HG03565 (cell line): ENCODE measurements at regions not wholly inside any gene's neighbourhood (a gene's known extent, or its start where the extent isn't known, plus 50 kb on each side); places are given as distances from the start of the nearest gene placed in this dataset.
A peak's percentile ranks its signal among the peaks of the same experiment; 100 is the strongest.

Experiments used
- ATAC-seq: cut with Tn5 transposase; IDR thresholded peaks from one replicate; pipeline ENCODE4 v1.9.1; 2021; ENCODE audit warnings: mild to moderate bottlenecking, moderate library complexity; ENCODE audit not compliant: unreplicated experiment

DNA sequence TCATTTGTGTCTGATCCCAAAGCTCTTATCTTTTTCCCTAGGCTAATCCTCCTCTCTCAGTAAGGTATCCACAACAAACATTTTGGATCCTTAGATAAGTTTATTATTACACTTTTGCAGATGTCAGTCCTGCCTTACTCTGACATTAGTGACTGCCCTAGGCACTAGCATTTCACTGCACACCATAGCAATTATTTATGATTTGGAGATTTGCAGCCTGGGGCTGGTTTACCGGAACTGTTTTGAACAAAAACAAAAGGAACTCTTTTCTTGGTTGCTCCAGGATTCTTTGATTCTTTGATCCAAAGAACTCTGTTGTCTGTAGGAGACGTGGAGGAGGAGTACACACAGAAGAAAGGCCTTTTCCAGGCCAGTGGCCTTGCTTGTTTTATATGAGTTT, 80.4 kb downstream of the EDNRB start:
- no peak for ATAC-seq

DNA sequence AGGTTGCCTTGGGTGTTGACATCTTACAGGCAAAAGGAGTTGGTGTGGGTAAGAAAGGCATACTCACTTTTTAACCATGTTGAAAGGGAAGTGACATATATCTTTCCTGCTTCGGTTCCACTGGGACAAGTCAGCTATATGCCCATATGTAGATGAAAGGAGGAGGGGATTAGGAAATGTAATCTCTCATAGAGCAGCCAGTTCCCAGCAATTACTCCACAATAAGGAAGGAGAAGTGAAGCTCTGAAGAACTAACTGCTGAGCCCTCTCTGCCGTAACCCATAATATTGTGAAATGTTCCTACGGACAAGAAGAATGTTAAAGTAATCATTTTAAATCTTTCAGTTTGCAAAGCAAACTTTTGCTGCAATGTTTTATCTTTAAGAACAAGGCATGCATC, 82.2 kb downstream of the EDNRB start:
- no peak for ATAC-seq

DNA sequence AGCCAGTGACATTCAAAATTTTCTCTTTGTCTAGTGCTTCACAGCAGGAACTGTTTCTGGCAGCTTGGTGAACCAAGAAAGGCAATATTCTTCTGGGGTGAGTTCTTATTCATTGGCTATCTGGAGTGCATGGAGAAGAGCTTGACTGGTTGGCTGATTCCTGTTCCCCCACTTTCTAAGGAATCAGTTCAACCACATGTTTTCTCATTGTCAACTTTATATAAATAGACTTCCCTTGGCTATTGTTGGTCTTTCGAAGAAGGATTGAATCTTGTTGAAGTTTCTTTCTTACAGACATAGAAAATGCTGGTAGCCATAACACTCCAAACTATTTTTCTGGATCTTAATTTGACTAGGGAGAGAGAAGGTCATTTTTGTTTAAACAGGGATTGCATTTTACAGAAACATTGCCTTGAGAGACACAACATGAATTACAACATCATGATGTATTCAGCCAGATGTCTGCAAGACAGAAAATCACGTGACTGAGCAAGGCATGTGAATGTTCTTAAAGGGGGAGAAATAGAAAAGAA, 85.2 kb downstream of the EDNRB start:
- no peak for ATAC-seq

DNA sequence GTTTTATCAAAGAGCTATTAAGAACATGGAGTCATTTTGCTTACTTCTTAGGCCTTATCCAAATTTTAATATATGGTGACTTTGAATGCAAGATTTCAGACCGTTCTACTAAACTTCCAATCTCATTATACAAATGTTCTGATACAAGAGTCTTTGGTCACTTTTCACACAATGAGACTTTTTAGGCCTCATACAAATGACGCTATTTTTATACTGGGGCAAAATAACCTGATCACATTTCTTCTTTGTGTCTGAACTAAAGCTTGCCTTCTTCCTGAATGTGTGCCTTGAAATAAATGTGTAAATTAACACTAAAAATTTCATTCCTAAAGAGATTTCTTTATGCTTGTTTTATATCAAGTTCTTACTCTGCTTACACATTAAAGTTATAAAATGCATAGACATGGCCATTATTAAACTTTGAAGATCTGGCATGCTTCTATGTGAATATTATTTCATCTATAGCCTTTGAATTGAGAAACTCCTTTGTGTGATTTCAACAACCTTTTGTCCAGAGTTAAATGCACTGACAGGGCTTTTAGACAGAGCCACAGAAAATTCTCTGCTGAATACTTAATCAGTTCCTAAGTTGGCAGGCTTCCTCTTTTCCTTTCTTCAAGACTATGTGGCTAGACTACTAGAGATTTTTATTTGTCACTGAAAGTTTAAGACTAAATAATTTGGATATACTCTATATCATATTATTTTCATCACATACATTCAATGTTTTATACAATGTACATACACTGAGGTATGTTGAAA, 86.1 kb downstream of the EDNRB start:
- ATAC-seq, result no peak

DNA sequence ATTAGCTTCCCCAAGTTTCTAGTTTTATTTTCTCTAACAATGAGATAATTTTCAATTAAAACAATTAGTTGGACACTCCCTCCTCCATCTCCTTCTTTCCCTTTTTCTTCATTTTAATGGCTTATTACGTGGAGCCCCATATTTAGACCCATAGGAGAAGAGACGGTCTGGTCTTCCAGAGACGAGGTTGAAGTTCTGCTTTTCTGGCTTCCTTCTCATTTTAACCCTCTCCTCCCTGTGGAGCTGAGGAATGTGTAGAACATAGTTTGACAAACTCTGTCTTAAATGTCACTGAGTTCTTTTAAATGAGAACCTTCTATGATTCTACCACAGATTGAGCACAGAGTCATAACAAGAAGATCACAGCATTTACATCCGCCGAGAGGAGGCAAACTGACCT, 86.8 kb downstream of the EDNRB start:
- ATAC-seq, result no peak

DNA sequence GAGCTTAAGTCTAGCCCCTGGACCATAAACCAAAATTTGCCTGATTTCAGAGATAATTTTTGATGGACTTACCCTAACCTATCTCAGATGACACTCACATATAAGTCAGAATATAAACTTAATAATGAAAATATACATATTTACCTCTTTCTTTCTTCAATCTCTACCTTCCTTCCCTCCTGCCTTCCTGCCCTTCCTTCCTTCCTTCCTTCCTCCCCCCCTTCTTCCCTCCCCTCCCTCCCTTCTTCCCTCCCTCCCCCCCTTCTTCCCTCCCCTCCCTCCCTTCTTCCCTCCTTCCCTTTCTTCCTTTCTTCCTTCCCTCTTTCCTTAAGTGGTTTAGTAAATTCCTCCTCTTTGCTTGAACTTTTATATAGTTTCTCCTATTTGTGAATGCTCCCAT, 88.7 kb downstream of the EDNRB start:
- ATAC-seq, result no peak

DNA sequence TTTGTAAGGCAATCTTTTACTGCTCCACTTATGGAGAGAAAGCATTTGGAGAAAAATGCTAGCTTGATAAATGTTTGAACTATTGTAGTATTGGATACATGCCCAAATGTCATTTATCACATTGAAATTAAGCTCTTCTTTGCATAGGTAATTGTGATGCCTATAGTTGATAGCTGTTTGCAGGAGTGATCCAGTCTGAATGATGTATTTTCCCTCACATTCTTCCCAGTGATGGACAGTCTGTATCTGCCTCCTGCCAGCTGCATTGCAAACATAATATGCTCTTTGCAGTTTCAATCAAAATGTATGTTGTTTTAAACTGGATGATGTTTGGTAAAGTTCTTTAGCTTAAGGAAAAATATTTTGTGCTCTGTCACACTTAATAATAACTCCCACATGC, 89.8 kb downstream of the EDNRB start:
- ATAC-seq, result no peak

DNA sequence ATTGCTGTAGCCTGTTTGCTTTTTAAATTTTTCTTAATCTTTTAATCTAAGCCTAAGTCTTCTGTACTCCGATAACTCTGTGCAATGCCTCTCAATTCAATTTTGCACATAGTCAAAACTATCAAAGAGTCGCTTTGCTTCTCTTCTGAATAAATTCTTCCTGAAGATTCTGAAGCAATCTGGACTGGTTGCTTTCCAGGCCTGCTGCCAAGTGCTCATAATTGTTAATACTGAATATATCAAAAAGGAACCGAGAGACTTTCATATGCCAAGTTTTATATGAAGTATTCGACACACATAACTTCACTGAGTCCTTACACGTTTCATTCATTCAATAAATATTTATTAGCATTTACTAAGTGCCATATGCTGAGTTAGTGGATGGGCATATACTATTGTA, 91.3 kb downstream of the EDNRB start:
- no peak for ATAC-seq

DNA sequence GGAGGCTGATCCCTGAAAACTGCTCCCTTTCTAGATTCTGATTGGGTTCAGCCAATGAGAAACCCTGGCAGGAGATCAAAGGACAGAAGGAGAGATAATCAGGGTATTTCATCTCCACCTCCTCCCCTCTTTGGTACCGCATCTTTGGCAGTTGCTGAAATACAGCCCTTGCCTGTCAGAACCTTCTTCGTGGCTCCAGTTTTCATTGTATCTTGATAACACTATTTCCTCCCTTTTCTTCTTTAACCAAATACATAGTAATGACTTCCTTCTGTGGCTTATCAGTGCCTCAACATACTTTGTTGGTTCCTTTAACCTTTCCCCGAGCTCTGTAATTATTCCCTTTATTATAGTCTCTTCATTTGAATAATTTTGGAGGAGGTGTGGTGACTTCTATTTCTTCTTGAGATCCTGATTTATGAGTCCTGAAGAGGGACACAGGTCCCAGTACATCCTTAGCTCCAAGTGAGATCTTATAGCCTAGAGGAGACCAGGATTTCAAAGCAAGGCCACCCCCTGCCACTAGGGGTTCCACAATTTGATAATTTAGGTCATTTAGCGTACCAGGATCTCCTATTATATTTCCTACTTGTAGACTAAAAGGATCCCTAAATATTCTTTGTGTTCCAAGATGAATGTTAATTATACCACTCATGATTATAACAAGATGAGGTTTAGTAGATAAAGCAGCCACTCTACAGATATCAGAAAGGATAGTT, 98.0 kb downstream of the EDNRB start:
- peak; percentile 51 for ATAC-seq

DNA sequence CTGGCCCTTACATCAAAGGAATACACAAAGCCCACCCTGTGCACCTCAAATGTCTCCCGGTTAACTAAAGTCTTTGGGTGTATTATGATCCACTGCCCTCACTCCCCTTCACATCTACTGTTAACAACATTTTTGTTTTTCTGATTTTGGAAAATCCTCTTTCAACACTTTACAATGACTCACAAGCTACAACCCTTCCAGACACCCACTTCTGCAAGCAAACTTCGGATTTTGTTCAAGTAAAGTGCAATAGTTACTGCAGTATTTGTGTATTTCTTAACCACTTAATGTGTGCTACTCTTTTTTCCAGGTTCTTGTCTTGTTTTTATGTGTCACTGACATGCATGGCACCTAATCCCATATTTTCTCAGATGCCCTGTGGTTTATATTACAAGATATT, 101.1 kb downstream of the EDNRB start:
- no peak for ATAC-seq

DNA sequence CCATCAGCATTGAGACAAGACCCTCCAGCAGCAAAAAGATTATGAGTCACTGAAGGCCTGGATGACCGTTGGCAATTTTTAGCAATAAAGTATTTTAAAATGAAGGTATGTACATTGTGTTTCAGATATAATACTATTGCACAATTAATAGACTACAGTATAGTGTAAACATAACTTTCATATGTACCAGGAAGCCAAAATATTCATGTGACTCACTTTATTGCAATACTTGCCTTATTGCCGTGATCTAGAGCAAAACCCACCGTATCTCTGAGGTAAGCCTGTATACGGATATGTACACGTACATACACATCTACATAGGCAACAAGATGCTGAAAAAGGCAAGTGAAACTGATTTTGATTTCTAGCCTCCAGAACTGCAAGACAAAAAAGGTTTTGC, 103.3 kb downstream of the EDNRB start:
- no peak for ATAC-seq
